Right lobe of liver (tissue), 4 donors: ENCODE measurements at regions not wholly inside any gene's neighbourhood (a gene's known extent, or its start where the extent isn't known, plus 50 kb on each side); places are given as distances from the start of the nearest gene placed in this dataset.

Source experiments
- CTCF ChIP-seq, 4 donors: fragments of 200-600 bp in 3 of 4; fragments of 450-650 bp in 1 of 4; IDR thresholded peaks; one replicate each; pipeline versions ENCODE4 v1.5.1 to v1.8.0; 2016 to 2022; ENCODE audit warnings: antibody characterized with exemption in 4 of 4, mild to moderate bottlenecking in 2 of 4
- POLR2A ChIP-seq: fragments of 450-650 bp; IDR thresholded peaks from one replicate; pipeline ENCODE4 v1.6.1; 2017; ENCODE audit warnings: antibody characterized with exemption, mild to moderate bottlenecking
- donor health status: DM: no; HTN: no; CAD: no.
- donor health status: DM: no; HTN: no; CAD: no.
- donor health status: DM: no; HTN: yes; CAD: no.

DNA sequence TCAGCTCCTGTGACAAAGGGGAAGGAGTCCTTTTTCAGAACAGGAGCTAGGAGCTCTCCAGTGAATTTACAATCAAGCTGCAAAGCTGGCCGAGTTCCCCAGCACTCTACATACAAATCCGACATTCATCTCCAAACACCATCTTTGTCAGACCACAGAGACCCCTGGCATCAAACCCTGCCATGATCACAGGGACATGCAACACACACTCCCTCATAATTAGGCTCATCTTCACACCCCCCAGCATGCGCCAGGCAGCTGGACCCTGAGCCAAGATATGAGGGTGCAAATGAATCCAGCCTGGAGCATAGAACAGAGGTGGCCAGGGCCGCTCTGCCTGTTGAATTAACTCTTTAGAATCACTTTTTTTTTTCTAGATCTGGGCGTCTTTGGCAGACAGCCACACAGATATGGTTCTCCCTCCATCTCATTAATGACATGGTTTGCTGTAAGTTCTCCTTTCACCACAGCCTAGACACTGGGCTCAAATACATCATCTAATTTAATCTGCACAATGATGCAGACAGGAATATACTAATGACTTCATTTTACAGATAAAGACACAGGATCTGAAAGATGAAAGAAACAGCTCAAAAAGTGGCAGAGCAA lies 366.3 kb downstream of the NPIPA8 start:
- no peak for TF ChIP-seq CTCF (IDR thresholded peaks at IDR 0.05)
- no peak for TF ChIP-seq POLR2A
